C4-2B (cell line): ENCODE measurements at regions not wholly inside any gene's neighbourhood (a gene's known extent, or its start where the extent isn't known, plus 50 kb on each side); places are given as distances from the start of the nearest gene placed in this dataset.
"Not testable (repeated sequence)": the region's sequence is repeated elsewhere in the genome, so short reads cannot be mapped to it uniquely, and the experiment has no call there.

Experiments
- H3K27ac ChIP-seq: fragments of 450-650 bp; 2 replicates; pipeline ENCODE4 v1.5.1; 2017
- CTCF ChIP-seq: fragments of 450-650 bp; conservative IDR thresholded peaks from 2 replicates; pipeline ENCODE4 v1.5.1; 2017; ENCODE audit warnings: mild to moderate bottlenecking
- ZFX ChIP-seq: fragments of 450-650 bp; IDR thresholded peaks from 2 replicates; pipeline ENCODE4 v1.6.1; 2017

GRCh38 chrX:114061226-114061625 is 522.7 kb upstream of the HTR2C start:
- no peak overlapping the region for H3K27ac ChIP-seq
- TF ChIP-seq CTCF (no peak), ZFX (no peak)

GRCh38 chrX:114058988-114059418 is 524.9 kb upstream of the HTR2C start:
- H3K27ac ChIP-seq, result no peak overlapping the region
- TF ChIP-seq ZFX (no peak), CTCF (no peak)

- not testable (repeated sequence) for H3K27ac ChIP-seq
Observed at GRCh38 chrX:114057422-114057821, 526.5 kb upstream of the HTR2C start.

DNA sequence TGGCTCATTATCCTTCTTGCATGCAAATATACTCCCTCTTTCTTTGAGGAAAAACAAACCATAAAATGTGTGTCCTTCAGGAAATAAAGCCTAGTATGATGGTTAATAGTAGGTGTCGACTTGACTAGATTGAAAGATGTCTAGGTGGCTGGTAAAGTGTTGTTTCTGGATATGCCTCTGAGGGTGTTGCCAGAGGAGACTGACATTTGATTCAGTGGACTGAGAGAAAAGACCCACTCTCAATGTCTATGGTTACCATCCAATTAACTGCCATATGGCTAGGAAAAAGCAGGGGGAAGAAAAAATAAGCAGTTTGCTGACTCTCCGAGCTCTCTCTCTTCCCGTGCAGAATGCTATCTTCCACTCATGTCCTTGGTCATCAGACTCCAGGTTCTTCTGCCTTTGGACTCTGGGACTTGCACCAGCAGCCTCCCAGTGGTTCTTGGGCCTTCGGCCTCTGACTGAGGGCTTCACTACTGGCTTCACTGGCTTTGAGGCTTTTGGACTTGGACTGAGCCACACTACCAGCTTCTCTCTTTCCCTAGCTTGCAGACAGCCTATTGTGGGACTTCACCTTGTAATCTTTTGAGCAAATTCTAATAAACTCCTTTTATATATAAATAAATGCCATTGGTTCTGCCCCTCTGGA is 532.1 kb upstream of the HTR2C start:
- TF ChIP-seq ZFX, result no peak
- no peak for TF ChIP-seq CTCF
- no peak overlapping the region for H3K27ac ChIP-seq

- TF ChIP-seq CTCF, result no peak
Observed at GRCh38 chrX:114050075-114050796, 533.6 kb upstream of the HTR2C start.

GRCh38 chrX:114049063-114049462 is 534.8 kb upstream of the HTR2C start:
- TF ChIP-seq ZFX (no peak), CTCF (no peak)
- H3K27ac ChIP-seq, result no peak overlapping the region

More at GRCh38 chrX:114050075-114050796, 533.6 kb upstream of the HTR2C start:
- H3K27ac ChIP-seq, result no peak overlapping the region

DNA sequence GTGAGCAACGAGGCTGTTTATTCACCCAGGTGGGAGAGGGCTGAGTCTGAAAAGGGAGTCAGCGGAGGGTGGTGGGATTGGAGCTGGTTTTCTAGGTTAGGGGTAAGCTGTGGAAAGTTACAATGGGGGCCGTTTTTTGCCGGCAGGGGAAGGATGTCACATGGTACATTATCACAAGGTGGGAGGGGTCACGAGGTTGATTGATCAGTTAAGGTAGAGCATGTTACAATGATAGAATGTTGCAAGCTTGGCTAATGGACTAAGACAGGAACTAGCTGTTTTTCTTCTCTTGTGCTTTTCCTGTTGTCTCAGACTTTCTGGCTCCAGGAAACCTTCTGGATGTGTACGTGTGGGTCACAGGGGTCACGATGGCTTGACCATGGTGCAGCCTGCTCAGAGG is 536.3 kb upstream of the HTR2C start:
- no peak overlapping the region for H3K27ac ChIP-seq
- TF ChIP-seq ZFX (no peak), CTCF (no peak)
